IPS-18c (cell line): ENCODE measurements at regions not wholly inside any gene's neighbourhood (a gene's known extent, or its start where the extent isn't known, plus 50 kb on each side); places are given as distances from the start of the nearest gene placed in this dataset.

Experiments used
- H3K4me3 ChIP-seq: 2 replicates; pipeline ENCODE4 v1.7.0; 2013; ENCODE audit warnings: low read depth, mild to moderate bottlenecking, low read length, moderate library complexity; ENCODE audit not compliant: insufficient read depth
- H3K9me3 ChIP-seq: one replicate; pipeline ENCODE4 v1.6.1; 2013; ENCODE audit warnings: mild to moderate bottlenecking, low read length, moderate library complexity; ENCODE audit not compliant: control insufficient read depth, insufficient read depth

GRCh38 chr2:76612764-76613163 lies 902.0 kb upstream of the GCFC2 start:
- Histone ChIP-seq H3K4me3 (no peak overlapping the region), H3K9me3 (no peaks in the 10 kb centered on the region)

- Histone ChIP-seq H3K4me3 (no peak overlapping the region), H3K9me3 (no peaks in the 10 kb centered on the region)
These were observed 899.7 kb upstream of the GCFC2 start for GRCh38 chr2:76610451-76610850.

GRCh38 chr2:76599732-76600368 lies 889.1 kb upstream of the GCFC2 start:
- Histone ChIP-seq H3K9me3 (no peaks in the 10 kb centered on the region), H3K4me3 (no peak overlapping the region)

- Histone ChIP-seq H3K4me3 (no peak overlapping the region), H3K9me3 (no peaks in the 10 kb centered on the region)
These were observed 873.8 kb upstream of the GCFC2 start for GRCh38 chr2:76584474-76584873.

GRCh38 chr2:76579911-76580310 lies 869.2 kb upstream of the GCFC2 start:
- H3K4me3 ChIP-seq: peak overlapping the region; percentile 34; the same call in 1 of the 2 replicates

GRCh38 chr2:76572981-76573380 lies 862.3 kb upstream of the GCFC2 start:
- no peak overlapping the region for H3K4me3 ChIP-seq
- H3K9me3 ChIP-seq: no peaks in the 10 kb centered on the region

More at GRCh38 chr2:76579911-76580310, 869.2 kb upstream of the GCFC2 start:
- no peaks in the 10 kb centered on the region for H3K9me3 ChIP-seq

- H3K4me3 ChIP-seq: no peak overlapping the region
- no peaks in the 10 kb centered on the region for H3K9me3 ChIP-seq
These were observed 859.1 kb upstream of the GCFC2 start for GRCh38 chr2:76569819-76570218.

- Histone ChIP-seq H3K9me3 (peaks cover 4% of the 10 kb centered on the region), H3K4me3 (no peak overlapping the region)
These were observed 856.8 kb upstream of the GCFC2 start for GRCh38 chr2:76567478-76567877.

GRCh38 chr2:76564734-76565133 lies 854.0 kb upstream of the GCFC2 start:
- Histone ChIP-seq H3K9me3 (peaks cover 4% of the 10 kb centered on the region), H3K4me3 (no peak overlapping the region)

- H3K9me3 ChIP-seq: peaks cover 4% of the 10 kb centered on the region
These were observed 853.0 kb upstream of the GCFC2 start for GRCh38 chr2:76563730-76564129.

GRCh38 chr2:76558157-76558556 lies 847.4 kb upstream of the GCFC2 start:
- no peak overlapping the region for H3K4me3 ChIP-seq
- H3K9me3 ChIP-seq: no peaks in the 10 kb centered on the region

More at GRCh38 chr2:76563730-76564129, 853.0 kb upstream of the GCFC2 start:
- H3K4me3 ChIP-seq: no peak overlapping the region

GRCh38 chr2:76556018-76556417 lies 845.3 kb upstream of the GCFC2 start:
- Histone ChIP-seq H3K4me3 (no peak overlapping the region), H3K9me3 (no peaks in the 10 kb centered on the region)

GRCh38 chr2:76546207-76546606 lies 835.5 kb upstream of the GCFC2 start:
- H3K4me3 ChIP-seq: no peak overlapping the region
- H3K9me3 ChIP-seq: no peaks in the 10 kb centered on the region

GRCh38 chr2:76544901-76545300 lies 834.2 kb upstream of the GCFC2 start:
- H3K9me3 ChIP-seq: no peaks in the 10 kb centered on the region
- no peak overlapping the region for H3K4me3 ChIP-seq

- Histone ChIP-seq H3K4me3 (no peak overlapping the region), H3K9me3 (no peaks in the 10 kb centered on the region)
These were observed 806.8 kb upstream of the GCFC2 start for GRCh38 chr2:76517574-76517909.

GRCh38 chr2:76516861-76517573 lies 806.3 kb upstream of the GCFC2 start:
- no peaks in the 10 kb centered on the region for H3K9me3 ChIP-seq
- no peak overlapping the region for H3K4me3 ChIP-seq

- no peaks in the 10 kb centered on the region for H3K9me3 ChIP-seq
- H3K4me3 ChIP-seq: no peak overlapping the region
These were observed 801.6 kb upstream of the GCFC2 start for GRCh38 chr2:76512201-76512820.

- no peaks in the 10 kb centered on the region for H3K9me3 ChIP-seq
- H3K4me3 ChIP-seq: no peak overlapping the region
These were observed 795.8 kb upstream of the GCFC2 start for GRCh38 chr2:76506538-76506937.
